Sigmoid colon (tissue), 6 donors: ENCODE measurements at regions not wholly inside any gene's neighbourhood (a gene's known extent, or its start where the extent isn't known, plus 50 kb on each side); places are given as distances from the start of the nearest gene placed in this dataset.

ENCODE experiments used
- DNase-seq: peaks from one replicate; pipeline ENCODE4 v3.0.0-alpha.2; 2019
- H3K27ac ChIP-seq, 4 donors: fragments of 200-600 bp; sonication (generic); one replicate each; pipeline ENCODE4 v1.5.1; 2016 to 2019; ENCODE audit warnings: mild to moderate bottlenecking in 1 of 4
- H3K27me3 ChIP-seq, 3 donors: fragments of 200-600 bp; sonication (generic); one replicate each; pipeline ENCODE4 v1.5.1; 2019; ENCODE audit warnings: mild to moderate bottlenecking in 1 of 3
- H3K36me3 ChIP-seq, 4 donors: fragments of 200-600 bp; sonication (generic); one replicate each; pipeline ENCODE4 v1.5.1; 2016 to 2019
- H3K4me1 ChIP-seq, 4 donors: fragments of 200-600 bp; sonication (generic); one replicate each; pipeline ENCODE4 v1.5.1; 2017 to 2019
- H3K4me3 ChIP-seq, 4 donors: fragments of 200-600 bp; sonication (generic); one replicate each; pipeline ENCODE4 v1.5.1; 2017 to 2019; ENCODE audit warnings: mild to moderate bottlenecking in 2 of 4, moderate library complexity in 1 of 4
- H3K9me3 ChIP-seq, 4 donors: fragments of 200-600 bp in 3 of 4; sonication (generic) in 3 of 4; one replicate each; pipeline versions ENCODE4 v1.5.1 to v1.6.1; 2013 to 2019
- CTCF ChIP-seq, 4 experiments: fragments of 450-650 bp in 3 of 4; fragments of 200-600 bp in 1 of 4; IDR thresholded peaks; one replicate each; pipeline ENCODE4 v1.5.1; 2016 to 2019; ENCODE audit warnings: antibody characterized with exemption in 4 of 4, mild to moderate bottlenecking in 3 of 4, moderate library complexity in 2 of 4
- EP300 ChIP-seq, 4 donors: sonication (generic); formaldehyde crosslinking; IDR thresholded peaks; one replicate each; pipeline ENCODE4 v1.6.1; 2017; ENCODE audit warnings: antibody characterized with exemption in 4 of 4
- POLR2A ChIP-seq, 2 donors: fragments of 450-650 bp; IDR thresholded peaks; one replicate each; pipeline ENCODE4 v1.6.1; 2016; ENCODE audit warnings: antibody characterized with exemption in 2 of 2, mild to moderate bottlenecking in 2 of 2, moderate library complexity in 2 of 2
- POLR2AphosphoS5 ChIP-seq, 4 donors: sonication (generic); formaldehyde crosslinking; IDR thresholded peaks; one replicate each; pipeline ENCODE4 v1.6.1; 2017; ENCODE audit warnings: antibody characterized with exemption in 4 of 4
- WGBS, 2 donors: extraction: QIAGEN DNeasy Blood & Tissue Kit; methylation state at CpG; one replicate each; pipeline ENCODE4 v1.1.7; 2013; 5-methylcytosine and 5-hydroxymethylcytosine counted together
- intact Hi-C: fragments of 100-400 bp; cut with DNase I; formaldehyde crosslinking; loops from one replicate; pipeline ENCODE4 v1.15.1; 2023
- donor health status: healthy with polysubstance abuse.
- donor health status: healthy.

GRCh38 chr6:132234356-132234755, 166.9 kb downstream of the MOXD1 start:
- Histone ChIP-seq H3K4me3 (no peak overlapping the region), H3K9me3 (no peaks in the 10 kb centered on the region), H3K27me3 (no peaks in the 10 kb centered on the region), H3K27ac (no peak overlapping the region), H3K36me3 (no peaks in the 10 kb centered on the region), H3K4me1 (no peaks in the 10 kb centered on the region)
- 85 to 91% methylated on average over 2 of the region's 2 CpGs for WGBS, 2 donors
- intact Hi-C loops, result no loop called here
- no peak for TF ChIP-seq POLR2AphosphoS5 (IDR thresholded peaks at IDR 0.05)
- no peak for TF ChIP-seq EP300 (IDR thresholded peaks at IDR 0.05)
- TF ChIP-seq CTCF (IDR thresholded peaks at IDR 0.05), result no peak
- no peak for TF ChIP-seq POLR2A (IDR thresholded peaks at IDR 0.05)
- DNase-seq, result no peak

- Histone ChIP-seq H3K36me3 (no peaks in the 10 kb centered on the region), H3K4me1 (peaks cover 0 to 10% (median 0%) of the 10 kb centered on the region in 4 donors), H3K27ac (no peak overlapping the region), H3K9me3 (no peaks in the 10 kb centered on the region), H3K27me3 (no peaks in the 10 kb centered on the region), H3K4me3 (no peak overlapping the region)
- intact Hi-C loops, result no loop called here
- no peak for TF ChIP-seq CTCF (IDR thresholded peaks at IDR 0.05)
- no peak for TF ChIP-seq POLR2AphosphoS5 (IDR thresholded peaks at IDR 0.05)
- 85% methylated on average over 4 of the region's 4 CpGs for WGBS, 2 donors
- no peak for DNase-seq
Measured at GRCh38 chr6:132231121-132231884, 170.0 kb downstream of the MOXD1 start.

GRCh38 chr6:132228894-132229293, 172.4 kb downstream of the MOXD1 start:
- no peak overlapping the region for H3K27ac ChIP-seq
- H3K27me3 ChIP-seq, result no peaks in the 10 kb centered on the region
- H3K36me3 ChIP-seq, result no peaks in the 10 kb centered on the region
- no peak for TF ChIP-seq EP300 (IDR thresholded peaks at IDR 0.05)
- TF ChIP-seq POLR2A (IDR thresholded peaks at IDR 0.05), result no peak
- no peak for TF ChIP-seq CTCF (IDR thresholded peaks at IDR 0.05)
- no peak for TF ChIP-seq POLR2AphosphoS5 (IDR thresholded peaks at IDR 0.05)
- no peaks in the 10 kb centered on the region for H3K9me3 ChIP-seq
- intact Hi-C loops, result no loop called here
- 85 to 87% methylated on average over 1 of the region's 1 CpG for WGBS, 2 donors
- H3K4me1 ChIP-seq, result peaks cover 0 to 10% (median 0%) of the 10 kb centered on the region in 4 donors
- no peak overlapping the region for H3K4me3 ChIP-seq
- DNase-seq, result no peak

GRCh38 chr6:132227904-132228303, 173.4 kb downstream of the MOXD1 start:
- Histone ChIP-seq H3K27me3 (no peaks in the 10 kb centered on the region), H3K9me3 (no peaks in the 10 kb centered on the region), H3K36me3 (no peaks in the 10 kb centered on the region), H3K27ac (peak overlapping the region in 1 of 4 donors; percentile 0), H3K4me1 (peaks cover 0 to 10% (median 0%) of the 10 kb centered on the region in 4 donors), H3K4me3 (no peak overlapping the region)
- DNase-seq, result no peak
- no peak for TF ChIP-seq POLR2AphosphoS5 (IDR thresholded peaks at IDR 0.05)
- no peak for TF ChIP-seq POLR2A (IDR thresholded peaks at IDR 0.05)
- intact Hi-C loops, result no loop called here

GRCh38 chr6:132224943-132225342, 176.3 kb downstream of the MOXD1 start:
- H3K27ac ChIP-seq, result no peak overlapping the region
- peaks cover 0 to 10% (median 0%) of the 10 kb centered on the region in 4 donors for H3K4me1 ChIP-seq
- H3K4me3 ChIP-seq, result no peak overlapping the region
- H3K27me3 ChIP-seq, result no peaks in the 10 kb centered on the region
- DNase-seq, result no peak
- H3K36me3 ChIP-seq, result no peaks in the 10 kb centered on the region
- no peaks in the 10 kb centered on the region for H3K9me3 ChIP-seq
- TF ChIP-seq POLR2AphosphoS5 (IDR thresholded peaks at IDR 0.05) (no peak), CTCF (IDR thresholded peaks at IDR 0.05) (no peak), EP300 (IDR thresholded peaks at IDR 0.05) (no peak), POLR2A (IDR thresholded peaks at IDR 0.05) (no peak)
- WGBS, 2 donors, result 62 to 68% methylated on average over 3 of the region's 3 CpGs
- intact Hi-C loops, result no loop called here
